ENCODE measurements at regions not wholly inside any gene's neighbourhood (a gene's known extent, or its start where the extent isn't known, plus 50 kb on each side); places are given as distances from the start of the nearest gene placed in this dataset.

- no peak for DNase-seq (ENCODE audit: low spot score)
These were observed 347.1 kb downstream of the TNS1 start for GRCh38 chr2:217655651-217656050.

GRCh38 chr2:217654168-217654567, 348.6 kb downstream of the TNS1 start:
- DNase-seq (ENCODE audit: low spot score) = no peak

GRCh38 chr2:217652761-217653639, 349.8 kb downstream of the TNS1 start:
- DNase-seq (ENCODE audit: low spot score) = peak; percentile 63

- peak; percentile 43 for DNase-seq (ENCODE audit: low spot score)
These were observed 352.0 kb downstream of the TNS1 start for GRCh38 chr2:217650716-217651360.

- DNase-seq (ENCODE audit: low spot score) = no peak
These were observed 352.6 kb downstream of the TNS1 start for GRCh38 chr2:217650229-217650628.

GRCh38 chr2:217647925-217648324, 354.9 kb downstream of the TNS1 start:
- no peak for DNase-seq (ENCODE audit: low spot score)

GRCh38 chr2:217647226-217647625, 355.6 kb downstream of the TNS1 start:
- no peak for DNase-seq (ENCODE audit: low spot score)

- peak; percentile 62 for DNase-seq (ENCODE audit: low spot score)
These were observed 356.9 kb downstream of the TNS1 start for GRCh38 chr2:217645896-217646295.

- DNase-seq (ENCODE audit: low spot score) = no peak
These were observed 358.9 kb downstream of the TNS1 start for GRCh38 chr2:217643789-217644301.

GRCh38 chr2:217642944-217643343, 359.9 kb downstream of the TNS1 start:
- no peak for DNase-seq (ENCODE audit: low spot score)

- no peak for DNase-seq (ENCODE audit: low spot score)
These were observed 360.8 kb downstream of the TNS1 start for GRCh38 chr2:217641960-217642359.

GRCh38 chr2:217639481-217639880, 363.3 kb downstream of the TNS1 start:
- DNase-seq (ENCODE audit: low spot score) = no peak

- DNase-seq (ENCODE audit: low spot score) = no peak
These were observed 364.3 kb downstream of the TNS1 start for GRCh38 chr2:217638533-217638932.

GRCh38 chr2:217638031-217638430, 364.8 kb downstream of the TNS1 start:
- DNase-seq (ENCODE audit: low spot score) = no peak

GRCh38 chr2:217636991-217637561, 365.7 kb downstream of the TNS1 start:
- no peak for DNase-seq (ENCODE audit: low spot score)

GRCh38 chr2:217636578-217636977, 366.2 kb downstream of the TNS1 start:
- no peak for DNase-seq (ENCODE audit: low spot score)

GRCh38 chr2:217634871-217635270, 367.9 kb downstream of the TNS1 start:
- no peak for DNase-seq (ENCODE audit: low spot score)

GRCh38 chr2:217632043-217632442, 370.8 kb downstream of the TNS1 start:
- no peak for DNase-seq (ENCODE audit: low spot score)

- no peak for DNase-seq (ENCODE audit: low spot score)
These were observed 371.7 kb downstream of the TNS1 start for GRCh38 chr2:217631115-217631514.

GRCh38 chr2:217629347-217629746, 373.4 kb downstream of the TNS1 start:
- DNase-seq (ENCODE audit: low spot score) = no peak

GRCh38 chr2:217628061-217628460, 374.7 kb downstream of the TNS1 start:
- no peak for DNase-seq (ENCODE audit: low spot score)

GRCh38 chr2:217626926-217627325, 375.9 kb downstream of the TNS1 start:
- DNase-seq (ENCODE audit: low spot score) = no peak

Data from RKO (cell line).